Peyer's patch (tissue), 4 donors: ENCODE measurements at regions not wholly inside any gene's neighbourhood (a gene's known extent, or its start where the extent isn't known, plus 50 kb on each side); places are given as distances from the start of the nearest gene placed in this dataset.
"Not testable (repeated sequence)": the region's sequence is repeated elsewhere in the genome, so short reads cannot be mapped to it uniquely, and the experiment has no call there.

Experiments
- CTCF ChIP-seq, 6 experiments: fragments of 450-650 bp in 4 of 6; fragments of 200-600 bp in 2 of 6; sonication (generic) in 1 of 6; IDR thresholded peaks; one replicate each; pipeline ENCODE4 v1.5.1; 2017 to 2019; ENCODE audit warnings: antibody characterized with exemption in 6 of 6, mild to moderate bottlenecking in 3 of 6, moderate library complexity in 1 of 6
- POLR2A ChIP-seq, 2 donors: fragments of 450-650 bp; IDR thresholded peaks; one replicate each; pipeline ENCODE4 v1.5.1; 2017; ENCODE audit warnings: antibody characterized with exemption in 2 of 2, mild to moderate bottlenecking in 2 of 2, moderate library complexity in 2 of 2

DNA sequence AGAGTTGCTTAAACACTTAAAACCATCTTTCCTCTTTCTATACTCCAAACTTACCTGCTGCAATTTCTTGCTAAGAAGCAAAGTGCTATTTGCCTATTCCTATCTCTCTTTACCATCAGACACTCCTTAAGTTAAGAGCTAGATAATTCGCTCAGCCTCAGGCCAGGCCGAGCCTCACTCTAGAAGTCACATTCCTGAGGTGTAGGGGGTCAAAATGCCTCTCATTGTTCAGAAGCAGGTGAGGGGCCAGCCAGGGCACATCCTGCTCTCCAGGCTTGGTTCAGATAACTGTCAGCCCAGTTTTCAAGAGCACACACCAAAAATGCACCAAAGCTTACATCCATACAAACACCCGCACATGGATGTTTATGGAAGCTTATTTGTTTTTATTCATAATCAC, 78.1 kb upstream of the SAMD11 start:
- TF ChIP-seq CTCF, POLR2A (IDR thresholded peaks at IDR 0.05): not testable (repeated sequence)
